HepG2 (cell line): ENCODE measurements at regions not wholly inside any gene's neighbourhood (a gene's known extent, or its start where the extent isn't known, plus 50 kb on each side); places are given as distances from the start of the nearest gene placed in this dataset.

Experiments used
- ATAC-seq: fragments of 200-7000 bp; cut with Tn5 transposase; 3 replicates; pipeline ENCODE4 v1.9.1; 2020; ENCODE audit warnings: mild to moderate bottlenecking, moderate library complexity
- BruUV-seq: library from RNA; stranded (reverse); fragments of 400-500 nt; replicated peaks from 2 replicates; lab custom pipeline; 2021; lab: Mats Ljungman, UMichigan
- CTCF ChIA-PET: fragments of 300-600 bp; formaldehyde crosslinking; extraction: SDS; loops from one replicate; lab custom pipeline; 2021; ENCODE audit warnings: low total read pairs, inconsistent platforms, low intra/inter-chr PET ratio; lab: Yijun Ruan, JAX
- POLR2A ChIA-PET: fragments of 350-600 bp; sonication (Branson Sonifier 250); formaldehyde crosslinking; loops from one replicate; lab custom pipeline; 2020; ENCODE audit warnings: antibody characterized with exemption, inconsistent platforms; lab: Yijun Ruan, JAX
- DNase-seq: peaks from one replicate; pipeline ENCODE4 v3.0.0-alpha.2; 2015; ENCODE audit warnings: low spot score
- FAIRE-seq: peaks from 3 replicates; lab custom pipeline; 2011; peaks lifted over from hg19 to GRCh38; lab: Jason Lieb, UNC
- H2AFZ ChIP-seq: one replicate; pipeline ENCODE4 v1.6.1; 2011; ENCODE audit warnings: low read length, inconsistent platforms
- H3K27ac ChIP-seq: fragments of 300-600 bp; 3 replicates; pipeline ENCODE4 v1.8.0; 2011; ENCODE audit warnings: mixed run types, mild to moderate bottlenecking, mixed read lengths, low read length, inconsistent platforms; ENCODE audit not compliant: insufficient read depth; ENCODE audit errors: extremely low read length
- H3K27me3 ChIP-seq, 2 experiments: fragments of 200-600 bp in 1 of 2; 2 replicates in 1 of 2; 3 replicates in 1 of 2; pipeline versions ENCODE4 v1.6.0 to v1.8.0; 2011; ENCODE audit warnings: low read length in 2 of 2, mild to moderate bottlenecking in 2 of 2, moderate library complexity in 2 of 2, inconsistent platforms in 1 of 2; ENCODE audit not compliant: insufficient read depth in 2 of 2, control insufficient read depth in 1 of 2
- H3K36me3 ChIP-seq, 2 experiments: fragments of 200-600 bp in 1 of 2; replicated peaks in 1 of 2; 2 replicates in 1 of 2; 3 replicates in 1 of 2; pipeline versions ENCODE4 v1.5.1 to v1.8.0; 2011; ENCODE audit warnings: low read length in 2 of 2, inconsistent platforms in 1 of 2; ENCODE audit not compliant: insufficient read depth in 2 of 2, control insufficient read depth in 1 of 2
- H3K4me1 ChIP-seq: 2 replicates; pipeline ENCODE4 v1.5.1; 2012; ENCODE audit warnings: low read length, inconsistent platforms; ENCODE audit not compliant: insufficient read depth
- H3K4me2 ChIP-seq: 2 replicates; pipeline ENCODE4 v1.6.0; 2011; ENCODE audit warnings: low read depth, low read length, inconsistent platforms
- H3K4me3 ChIP-seq, 3 experiments: fragments of 200-600 bp in 1 of 3; sonication (generic), shearing (Covaris generic) in 1 of 3; replicated peaks in 1 of 3; 2 replicates each; pipeline ENCODE4 v1.5.1; 2011 to 2016; ENCODE audit warnings: low read length in 3 of 3, inconsistent platforms in 2 of 3, low read depth in 2 of 3, mild to moderate bottlenecking in 2 of 3, control low read depth in 1 of 3, mixed read lengths in 1 of 3; ENCODE audit not compliant: insufficient read depth in 1 of 3
- H3K79me2 ChIP-seq: one replicate; pipeline ENCODE4 v1.6.1; 2011; ENCODE audit warnings: low read length, inconsistent platforms; ENCODE audit not compliant: insufficient read depth
- H3K9ac ChIP-seq: 2 replicates; pipeline ENCODE4 v1.6.0; 2011; ENCODE audit warnings: mild to moderate bottlenecking, low read depth, low read length, inconsistent platforms; ENCODE audit not compliant: insufficient read depth
- H3K9me3 ChIP-seq: 2 replicates; pipeline ENCODE4 v1.5.1; 2012; ENCODE audit warnings: mild to moderate bottlenecking, low read length
- H4K20me1 ChIP-seq: 2 replicates; pipeline ENCODE4 v1.6.0; 2011; ENCODE audit warnings: inconsistent platforms, mild to moderate bottlenecking, low read length, moderate library complexity; ENCODE audit not compliant: insufficient read depth
- ARID5B ChIP-seq: IDR thresholded peaks from 2 replicates; pipeline ENCODE4 v1.4.0; 2020; ENCODE audit warnings: mild to moderate bottlenecking, missing genetic modification reagents
- ATF5 ChIP-seq: sonication (generic); formaldehyde crosslinking; IDR thresholded peaks from 2 replicates; pipeline ENCODE4 v1.4.0; 2020; ENCODE audit warnings: mild to moderate bottlenecking, low read depth, missing genetic modification reagents
- BHLHE40 ChIP-seq: IDR thresholded peaks from 2 replicates; pipeline ENCODE4 v1.6.1; 2011; ENCODE audit warnings: low read length, improper control_type of control experiment
- CHCHD3 ChIP-seq: sonication (generic); formaldehyde crosslinking; IDR thresholded peaks from 2 replicates; pipeline ENCODE4 v1.8.0; 2022; ENCODE audit warnings: mild to moderate bottlenecking, missing genetic modification reagents, moderate library complexity
- ETV6 ChIP-seq: sonication (generic); formaldehyde crosslinking; conservative IDR thresholded peaks from 2 replicates; pipeline ENCODE4 v1.4.0; 2020; ENCODE audit warnings: missing genetic modification reagents
- FOXP4 ChIP-seq: sonication (generic); formaldehyde crosslinking; IDR thresholded peaks from 2 replicates; pipeline ENCODE4 v1.4.0; 2020; ENCODE audit warnings: missing genetic modification reagents
- GLMP ChIP-seq: sonication (generic); formaldehyde crosslinking; IDR thresholded peaks from 2 replicates; pipeline ENCODE4 v1.9.0; 2021; ENCODE audit warnings: missing genetic modification reagents, mild to moderate bottlenecking, borderline replicate concordance
- KAT7 ChIP-seq: IDR thresholded peaks from 2 replicates; pipeline ENCODE4 v1.6.1; 2018; ENCODE audit warnings: borderline replicate concordance, missing compliant biosample characterization
- KDM6A ChIP-seq: IDR thresholded peaks from 2 replicates; pipeline ENCODE4 v1.6.1; 2016; ENCODE audit warnings: low read depth
- MED13 ChIP-seq: sonication (generic); formaldehyde crosslinking; IDR thresholded peaks from 2 replicates; pipeline ENCODE4 v1.5.0; 2020; ENCODE audit warnings: missing genetic modification reagents
- RXRA ChIP-seq: sonication (generic); formaldehyde crosslinking; IDR thresholded peaks from 2 replicates; pipeline ENCODE4 v1.5.1; 2020; ENCODE audit warnings: missing genetic modification reagents
- SAFB2 ChIP-seq: sonication (generic); formaldehyde crosslinking; IDR thresholded peaks from 2 replicates; pipeline ENCODE4 v1.5.1; 2020; ENCODE audit warnings: missing genetic modification reagents, low read depth, mild to moderate bottlenecking, borderline replicate concordance
- ZFP37 ChIP-seq: sonication (generic); formaldehyde crosslinking; IDR thresholded peaks from 2 replicates; pipeline ENCODE4 v1.4.0; 2020; ENCODE audit warnings: missing genetic modification reagents, borderline replicate concordance
- ZNF17 ChIP-seq: sonication (generic); formaldehyde crosslinking; IDR thresholded peaks from 2 replicates; pipeline ENCODE4 v1.5.0; 2020; ENCODE audit warnings: mild to moderate bottlenecking, missing genetic modification reagents
- ZNF589 ChIP-seq: sonication (generic); formaldehyde crosslinking; conservative IDR thresholded peaks from 2 replicates; pipeline ENCODE4 v1.8.0; 2022; ENCODE audit warnings: mild to moderate bottlenecking, moderate library complexity, missing genetic modification reagents
- ZNF878 ChIP-seq: sonication (generic); formaldehyde crosslinking; IDR thresholded peaks from 2 replicates; pipeline ENCODE4 v1.8.1; 2023; ENCODE audit warnings: mild to moderate bottlenecking, missing genetic modification reagents, moderate library complexity
- WGBS: methylation state at CpG from one replicate; pipeline ENCODE4 v1.1.6; 2017; ENCODE audit warnings: low lambda C conversion rate; 5-methylcytosine and 5-hydroxymethylcytosine counted together
- in situ Hi-C: cut with HindIII; loops from 2 replicates; pipeline ENCODE4 v1.10.0; 2017; ENCODE audit warnings: low pct_unique_long_range_greater_than_20kb; ENCODE audit not compliant: extremely low pct_ligation_motif_present
- intact Hi-C: fragments of 100-400 bp; cut with micrococcal nuclease; formaldehyde crosslinking; loops from one replicate; pipeline ENCODE4 v1.10.0; 2022; ENCODE audit not compliant: unreplicated experiment

GRCh38 chr2:237156031-237156856, 70.6 kb downstream of the COPS8 start:
- no peak overlapping the region for H3K9ac ChIP-seq
- BruUV-seq, result no TSS peak
- no peak overlapping the region for H3K27ac ChIP-seq
- H3K36me3 ChIP-seq, result no peaks in the 10 kb centered on the region
- DNase-seq (no peak), ATAC-seq (no peak), FAIRE-seq (no peak)
- no peak overlapping the region for H2AFZ ChIP-seq
- in situ Hi-C loops (loop anchor here (5.0 to 10.0 kb wide), 3 partner anchors 169 to 416 kb away; partner anchors contain the start of gene COL6A3), intact Hi-C loops (no loop called here)
- H3K9me3 ChIP-seq, result no peaks in the 10 kb centered on the region
- H3K4me3 ChIP-seq, result no peak overlapping the region
- ChIA-PET POLR2A (no interaction called here), CTCF (no interaction called here)
- no peaks in the 10 kb centered on the region for H4K20me1 ChIP-seq
- H3K27me3 ChIP-seq, result peaks cover 1 to 17% of the 10 kb centered on the region in 2 experiments; a peak in 1 of 5 replicates
- WGBS, result 67% methylated on average over 30 of the region's 30 CpGs
- H3K4me2 ChIP-seq, result no peak overlapping the region
- no peaks in the 10 kb centered on the region for H3K79me2 ChIP-seq
- no peaks in the 10 kb centered on the region for H3K4me1 ChIP-seq
- TF ChIP-seq ZNF17, result no peak
- no peak for TF ChIP-seq GLMP
- TF ChIP-seq CHCHD3, result no peak
- TF ChIP-seq KAT7 (CRISPR knock-in tag), result no peak
- no peak for TF ChIP-seq RXRA (CRISPR knock-in tag)
- no peak for TF ChIP-seq KDM6A (CRISPR knock-in tag)
- no peak for TF ChIP-seq MED13
- no peak for TF ChIP-seq BHLHE40
- no peak for TF ChIP-seq ARID5B (CRISPR knock-in tag)
- TF ChIP-seq ETV6 (CRISPR knock-in tag), result no peak
- TF ChIP-seq ATF5 (CRISPR knock-in tag), result no peak
- no peak for TF ChIP-seq ZNF878 (CRISPR knock-in tag)
- no peak for TF ChIP-seq FOXP4 (CRISPR knock-in tag)
- no peak for TF ChIP-seq ZNF589 (CRISPR knock-in tag)
- TF ChIP-seq SAFB2 (CRISPR knock-in tag), result no peak
- no peak for TF ChIP-seq ZFP37 (CRISPR knock-in tag)
